ENCODE measurements at regions not wholly inside any gene's neighbourhood (a gene's known extent, or its start where the extent isn't known, plus 50 kb on each side); places are given as distances from the start of the nearest gene placed in this dataset.
"Not testable (repeated sequence)": the region's sequence is repeated elsewhere in the genome, so short reads cannot be mapped to it uniquely, and the experiment has no call there.

DNA sequence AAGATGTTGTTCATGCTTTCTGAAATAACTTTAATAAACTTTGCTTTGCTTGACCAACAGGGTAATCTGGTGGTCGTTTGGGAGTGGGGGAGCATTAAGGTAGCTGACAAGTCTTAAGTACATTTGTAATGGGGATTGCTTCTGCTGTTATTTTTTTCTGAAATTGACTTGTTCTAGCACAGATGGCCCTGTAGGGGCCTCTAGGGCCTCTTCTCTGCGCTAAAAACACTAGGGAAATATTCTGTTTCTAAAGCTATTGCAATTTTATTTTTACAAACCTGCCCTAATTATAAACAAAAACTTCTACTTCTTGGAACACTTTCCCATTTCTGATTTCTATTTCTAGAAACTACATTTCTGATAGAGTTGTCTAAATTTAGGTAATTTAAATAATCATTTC, 191.3 kb upstream of the KCNJ3 start:
- TF ChIP-seq CTCF (IDR thresholded peaks at IDR 0.05; ENCODE audit: control insufficient read depth, insufficient read depth, low read depth, low read length, missing control alignments), result no peak
- no peak overlapping the region for H3K4me3 ChIP-seq (ENCODE audit: control insufficient read depth, low read depth, low read length)
- no peak for DNase-seq (ENCODE audit: low read depth)

DNA sequence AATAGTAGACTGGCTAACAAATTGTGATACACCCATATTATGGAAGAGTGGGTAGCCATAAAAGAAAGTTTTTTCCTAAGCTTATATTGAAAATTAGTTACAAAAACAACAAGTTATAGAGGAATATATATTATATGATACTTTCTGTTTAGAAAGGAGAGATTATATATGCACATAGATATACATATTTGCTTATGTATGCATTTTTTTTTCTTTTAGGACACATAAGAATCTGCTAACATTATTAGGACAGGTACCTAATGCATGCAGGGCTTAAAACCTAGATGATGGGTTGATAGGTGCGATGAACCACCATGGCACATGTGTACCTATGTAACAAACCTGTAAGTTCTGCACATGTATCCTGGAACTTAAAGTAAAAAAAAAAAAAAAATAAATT, 179.6 kb upstream of the KCNJ3 start:
- no peak overlapping the region for H3K4me3 ChIP-seq (ENCODE audit: control insufficient read depth, low read depth, low read length)
- no peak for DNase-seq (ENCODE audit: low read depth)
- no peak for TF ChIP-seq CTCF (IDR thresholded peaks at IDR 0.05; ENCODE audit: control insufficient read depth, insufficient read depth, low read depth, low read length, missing control alignments)

GRCh38 chr2:154520951-154521350, 177.5 kb upstream of the KCNJ3 start:
- not testable (repeated sequence) for DNase-seq (ENCODE audit: low read depth); H3K4me3 ChIP-seq (ENCODE audit: control insufficient read depth, low read depth, low read length)

DNA sequence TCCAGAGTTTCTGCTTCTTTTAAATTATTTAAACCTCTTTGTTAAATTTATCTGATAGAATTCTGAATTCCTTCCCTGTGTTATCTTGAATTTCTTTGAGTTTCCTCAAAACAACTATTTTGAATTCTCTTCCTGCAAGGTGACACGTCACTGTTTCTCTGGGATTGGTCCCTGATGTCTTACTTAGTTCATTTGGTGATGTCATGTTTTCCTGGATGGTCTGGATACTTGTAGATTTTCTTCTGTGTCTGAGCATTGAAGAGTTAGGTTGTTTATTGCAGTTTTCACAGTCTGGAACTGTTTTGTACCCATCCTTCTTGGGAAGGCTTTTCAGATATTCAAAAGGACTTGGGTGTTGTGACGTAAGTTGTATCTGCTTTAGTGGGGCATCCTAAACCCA, 172.3 kb upstream of the KCNJ3 start:
- H3K4me3 ChIP-seq (ENCODE audit: control insufficient read depth, low read depth, low read length), result no peak overlapping the region
- TF ChIP-seq CTCF (IDR thresholded peaks at IDR 0.05; ENCODE audit: control insufficient read depth, insufficient read depth, low read depth, low read length, missing control alignments), result no peak
- DNase-seq (ENCODE audit: low read depth), result no peak

DNA sequence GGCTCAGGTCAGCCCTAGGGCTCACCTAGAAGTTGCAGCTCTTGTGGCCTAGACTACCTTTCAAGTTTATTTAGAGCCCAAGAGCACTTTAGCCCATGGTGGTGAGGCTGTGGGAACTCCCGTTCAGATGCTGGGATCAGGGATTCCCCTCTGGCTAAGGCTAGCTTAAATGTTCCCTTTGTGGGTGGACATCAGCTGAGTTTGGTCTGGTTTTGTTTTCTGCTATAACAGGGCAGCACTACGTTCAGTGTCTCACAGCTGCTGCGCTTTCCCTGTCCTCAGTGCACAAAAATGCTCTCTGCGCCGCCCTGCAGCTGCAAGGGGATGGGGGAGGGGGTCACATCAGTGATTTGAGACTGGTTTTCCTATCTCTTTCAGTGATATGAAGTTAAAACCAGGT, 170.5 kb upstream of the KCNJ3 start:
- DNase-seq (ENCODE audit: low read depth), result no peak
- no peak for TF ChIP-seq CTCF (IDR thresholded peaks at IDR 0.05; ENCODE audit: control insufficient read depth, insufficient read depth, low read depth, low read length, missing control alignments)
- no peak overlapping the region for H3K4me3 ChIP-seq (ENCODE audit: control insufficient read depth, low read depth, low read length)

DNA sequence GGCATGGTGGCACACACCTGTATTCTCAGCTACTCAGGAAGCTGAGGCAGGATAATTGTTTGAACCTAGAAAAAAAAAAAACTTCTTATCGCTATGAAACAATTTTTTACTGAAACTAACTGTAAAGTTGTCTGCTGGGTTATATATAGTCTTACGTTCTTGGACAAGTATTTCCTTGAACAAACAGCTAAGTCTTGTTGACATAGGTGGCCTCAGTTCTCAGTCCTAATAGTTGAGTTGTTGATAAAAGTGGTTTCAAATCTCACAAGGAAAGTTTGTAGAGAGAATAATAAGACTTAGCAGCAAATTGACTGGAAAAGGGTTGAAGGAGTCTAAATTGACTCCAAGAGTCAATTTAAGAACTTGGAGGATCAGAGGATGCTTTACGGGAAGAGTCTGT, 166.5 kb upstream of the KCNJ3 start:
- H3K4me3 ChIP-seq (ENCODE audit: control insufficient read depth, low read depth, low read length), result no peak overlapping the region
- TF ChIP-seq CTCF (IDR thresholded peaks at IDR 0.05; ENCODE audit: control insufficient read depth, insufficient read depth, low read depth, low read length, missing control alignments), result no peak
- no peak for DNase-seq (ENCODE audit: low read depth)

GRCh38 chr2:154532763-154533162, 165.7 kb upstream of the KCNJ3 start:
- no peak for TF ChIP-seq CTCF (IDR thresholded peaks at IDR 0.05; ENCODE audit: control insufficient read depth, insufficient read depth, low read depth, low read length, missing control alignments)
- no peak overlapping the region for H3K4me3 ChIP-seq (ENCODE audit: control insufficient read depth, low read depth, low read length)
- DNase-seq (ENCODE audit: low read depth), result no peak
